WTC11 (cell line): ENCODE measurements at regions not wholly inside any gene's neighbourhood (a gene's known extent, or its start where the extent isn't known, plus 50 kb on each side); places are given as distances from the start of the nearest gene placed in this dataset.

Experiments
- AR ChIP-seq: fragments of 250-450 bp; sonication (Bioruptor Pico); IDR thresholded peaks from 2 replicates; pipeline ENCODE4 v1.9.0; 2021; ENCODE audit warnings: mild to moderate bottlenecking
- CREM ChIP-seq: sonication (generic); formaldehyde crosslinking; IDR thresholded peaks from 2 replicates; pipeline ENCODE4 v1.8.1; 2022; ENCODE audit warnings: mild to moderate bottlenecking, missing genetic modification reagents, moderate library complexity
- CTCF ChIP-seq: fragments of 200-600 bp; IDR thresholded peaks from 2 replicates; pipeline ENCODE4 v1.8.0; 2022; ENCODE audit warnings: antibody characterized with exemption
- ETV6 ChIP-seq: sonication (generic); formaldehyde crosslinking; IDR thresholded peaks from 2 replicates; pipeline ENCODE4 v1.8.1; 2022; ENCODE audit warnings: mild to moderate bottlenecking, missing genetic modification reagents
- FOXJ3 ChIP-seq: sonication (generic); formaldehyde crosslinking; IDR thresholded peaks from 2 replicates; pipeline ENCODE4 v1.9.0; 2021; ENCODE audit warnings: missing genetic modification reagents, mild to moderate bottlenecking, borderline replicate concordance
- FOXK1 ChIP-seq: sonication (generic); formaldehyde crosslinking; IDR thresholded peaks from 2 replicates; pipeline ENCODE4 v1.8.0; 2022; ENCODE audit warnings: mild to moderate bottlenecking, moderate library complexity, missing genetic modification reagents
- GABPB1 ChIP-seq: sonication (generic); formaldehyde crosslinking; IDR thresholded peaks from 2 replicates; pipeline ENCODE4 v1.8.1; 2023; ENCODE audit warnings: mild to moderate bottlenecking, missing genetic modification reagents
- NR3C1 ChIP-seq: sonication (generic); formaldehyde crosslinking; conservative IDR thresholded peaks from 2 replicates; pipeline ENCODE4 v1.8.1; 2023; ENCODE audit warnings: low read depth, mild to moderate bottlenecking, missing genetic modification reagents
- SMAD3 ChIP-seq: sonication (generic); formaldehyde crosslinking; IDR thresholded peaks from 2 replicates; pipeline ENCODE4 v1.8.0; 2022; ENCODE audit warnings: missing genetic modification reagents, mild to moderate bottlenecking, borderline replicate concordance
- ZNF232 ChIP-seq: sonication (generic); formaldehyde crosslinking; IDR thresholded peaks from 2 replicates; pipeline ENCODE4 v1.8.0; 2022; ENCODE audit warnings: mild to moderate bottlenecking, missing genetic modification reagents
- TF ChIP-seq, protein P1 (sequence below): sonication (generic); formaldehyde crosslinking; IDR thresholded peaks from 2 replicates; pipeline ENCODE4 v1.8.0; 2022; ENCODE audit warnings: mild to moderate bottlenecking, missing genetic modification reagents

DNA sequence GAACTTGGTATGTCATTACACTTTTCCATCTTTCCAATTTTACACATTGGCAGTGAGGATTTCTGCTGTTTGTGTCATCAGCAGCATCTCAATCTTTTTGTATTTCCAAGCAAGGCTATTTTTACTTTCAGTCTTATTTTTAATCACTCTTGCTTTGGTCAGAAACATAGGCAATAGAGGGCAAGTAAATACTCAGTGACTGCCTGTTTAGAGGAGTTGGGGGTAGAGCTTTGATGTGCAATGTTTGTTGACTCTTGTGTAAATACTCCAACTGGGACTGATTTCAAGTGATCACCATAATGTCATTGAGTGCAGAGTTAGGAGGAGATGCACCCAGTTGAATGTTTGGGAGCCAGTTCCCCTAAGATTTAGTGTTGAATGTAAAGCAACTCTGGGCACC lies 1281.7 kb downstream of the NLGN4Y start:
- TF ChIP-seq CREM (CRISPR knock-in tag), result no peak
- no peak for TF ChIP-seq GABPB1 (CRISPR knock-in tag)
- TF ChIP-seq FOXK1, result no peak
- TF ChIP-seq CTCF, result no peak
- TF ChIP-seq NR3C1 (CRISPR knock-in tag), result no peak
- no peak for TF ChIP-seq SMAD3
- TF ChIP-seq, protein P1, sequence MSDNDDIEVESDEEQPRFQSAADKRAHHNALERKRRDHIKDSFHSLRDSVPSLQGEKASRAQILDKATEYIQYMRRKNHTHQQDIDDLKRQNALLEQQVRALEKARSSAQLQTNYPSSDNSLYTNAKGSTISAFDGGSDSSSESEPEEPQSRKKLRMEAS (CRISPR knock-in tag), result no peak
- TF ChIP-seq FOXJ3 (CRISPR knock-in tag), result no peak
- no peak for TF ChIP-seq ETV6 (CRISPR knock-in tag)
- TF ChIP-seq AR (CRISPR knock-in tag), result no peak
- no peak for TF ChIP-seq ZNF232 (CRISPR knock-in tag)
